Liver (tissue), 8 donors: ENCODE measurements at regions not wholly inside any gene's neighbourhood (a gene's known extent, or its start where the extent isn't known, plus 50 kb on each side); places are given as distances from the start of the nearest gene placed in this dataset.

Experiments
- DNase-seq: peaks from one replicate; pipeline ENCODE4 v3.0.0-alpha.2; 2017; ENCODE audit warnings: low spot score
- H3K27ac ChIP-seq, 2 donors: one replicate each; pipeline ENCODE4 v1.7.0; 2013; ENCODE audit warnings: inconsistent platforms in 2 of 2, low read length in 2 of 2, control low read depth in 1 of 2, low read depth in 1 of 2, mild to moderate bottlenecking in 1 of 2
- H3K27me3 ChIP-seq, 4 donors: one replicate each; pipeline versions ENCODE4 v1.6.1 to v1.7.0; 2013; ENCODE audit warnings: low read length in 3 of 4, inconsistent platforms in 1 of 4, mild to moderate bottlenecking in 1 of 4, moderate library complexity in 1 of 4; ENCODE audit not compliant: control insufficient read depth in 4 of 4, insufficient read depth in 4 of 4
- H3K36me3 ChIP-seq, 4 donors: one replicate each; pipeline versions ENCODE4 v1.6.1 to v1.7.0; 2013; ENCODE audit warnings: low read length in 3 of 4, mild to moderate bottlenecking in 3 of 4, low read depth in 1 of 4, moderate library complexity in 1 of 4; ENCODE audit not compliant: control insufficient read depth in 4 of 4, insufficient read depth in 3 of 4
- H3K4me1 ChIP-seq, 4 donors: one replicate each; pipeline versions ENCODE4 v1.6.1 to v1.7.0; 2013; ENCODE audit warnings: low read length in 3 of 4, mild to moderate bottlenecking in 3 of 4, moderate library complexity in 1 of 4; ENCODE audit not compliant: control insufficient read depth in 4 of 4, insufficient read depth in 4 of 4
- H3K4me3 ChIP-seq, 3 donors: one replicate each; pipeline versions ENCODE4 v1.6.1 to v1.7.0; 2013; ENCODE audit warnings: low read length in 3 of 3, control low read depth in 1 of 3, low read depth in 1 of 3, mild to moderate bottlenecking in 1 of 3
- H3K9ac ChIP-seq, 2 donors: one replicate each; pipeline ENCODE4 v1.7.0; 2013; ENCODE audit warnings: low read length in 2 of 2, mild to moderate bottlenecking in 2 of 2, moderate library complexity in 2 of 2, control low read depth in 1 of 2, low read depth in 1 of 2
- H3K9me3 ChIP-seq, 4 donors: one replicate each; pipeline versions ENCODE4 v1.6.1 to v1.7.0; 2013; ENCODE audit warnings: low read length in 3 of 4; ENCODE audit not compliant: control insufficient read depth in 4 of 4
- EGR1 ChIP-seq, 2 donors: IDR thresholded peaks; 2 replicates each; pipeline ENCODE4 v1.6.1; 2016 to 2018; ENCODE audit warnings: antibody characterized with exemption in 2 of 2, low read depth in 2 of 2
- FOXA1 ChIP-seq: IDR thresholded peaks from 2 replicates; pipeline ENCODE4 v1.6.1; 2016; ENCODE audit warnings: antibody characterized with exemption
- FOXA2 ChIP-seq: IDR thresholded peaks from 2 replicates; pipeline ENCODE4 v1.6.1; 2016; ENCODE audit warnings: antibody characterized with exemption
- GABPA ChIP-seq, 2 donors: IDR thresholded peaks in 1 of 2; conservative IDR thresholded peaks in 1 of 2; 2 replicates each; pipeline ENCODE4 v1.6.1; 2016; ENCODE audit warnings: antibody characterized with exemption in 2 of 2, mild to moderate bottlenecking in 1 of 2, moderate library complexity in 1 of 2
- HNF4A ChIP-seq, 2 donors: conservative IDR thresholded peaks; 2 replicates each; pipeline ENCODE4 v1.6.1; 2016; ENCODE audit warnings: antibody characterized with exemption in 2 of 2, mild to moderate bottlenecking in 2 of 2
- HNF4G ChIP-seq: IDR thresholded peaks from 2 replicates; pipeline ENCODE4 v1.6.1; 2016; ENCODE audit warnings: antibody characterized with exemption
- JUND ChIP-seq, 2 donors: IDR thresholded peaks; 2 replicates each; pipeline ENCODE4 v1.6.1; 2016; ENCODE audit warnings: antibody characterized with exemption in 2 of 2
- NR2F2 ChIP-seq: IDR thresholded peaks from 2 replicates; pipeline ENCODE4 v1.6.1; 2016; ENCODE audit warnings: antibody characterized with exemption
- RAD21 ChIP-seq, 2 donors: IDR thresholded peaks; 2 replicates each; pipeline ENCODE4 v1.6.1; 2016; ENCODE audit warnings: antibody characterized with exemption in 2 of 2, mild to moderate bottlenecking in 2 of 2
- REST ChIP-seq: IDR thresholded peaks from 2 replicates; pipeline ENCODE4 v1.6.1; 2016; ENCODE audit warnings: antibody characterized with exemption, mild to moderate bottlenecking
- RXRA ChIP-seq, 2 donors: IDR thresholded peaks; 2 replicates each; pipeline ENCODE4 v1.6.1; 2017 to 2018; ENCODE audit warnings: antibody characterized with exemption in 2 of 2, mild to moderate bottlenecking in 1 of 2
- SP1 ChIP-seq: IDR thresholded peaks from 2 replicates; pipeline ENCODE4 v1.6.1; 2018; ENCODE audit warnings: antibody characterized with exemption, mild to moderate bottlenecking
- TAF1 ChIP-seq: conservative IDR thresholded peaks from 2 replicates; pipeline ENCODE4 v1.6.1; 2016; ENCODE audit warnings: antibody characterized with exemption, mild to moderate bottlenecking
- YY1 ChIP-seq: IDR thresholded peaks from 2 replicates; pipeline ENCODE4 v1.6.1; 2016; ENCODE audit warnings: antibody characterized with exemption, mild to moderate bottlenecking
- ZBTB33 ChIP-seq: IDR thresholded peaks from 2 replicates; pipeline ENCODE4 v1.6.1; 2016; ENCODE audit warnings: antibody characterized with exemption
- WGBS: extraction: QIAGEN DNeasy Blood & Tissue Kit; methylation state at CpG from one replicate; pipeline ENCODE4 v1.1.7; 2013; 5-methylcytosine and 5-hydroxymethylcytosine counted together
- TF ChIP-seq, protein P1 (sequence below): IDR thresholded peaks from 2 replicates; pipeline ENCODE4 v1.6.1; 2016; ENCODE audit warnings: antibody characterized with exemption
- TF ChIP-seq, protein P2 (sequence below): fragments of 150-350 bp; IDR thresholded peaks from 2 replicates; pipeline ENCODE4 v1.5.1; 2017; ENCODE audit warnings: improper control_type of control experiment, low read depth, low read length; ENCODE audit not compliant: missing input control
- TF ChIP-seq, protein P3 (sequence below): IDR thresholded peaks from 2 replicates; pipeline ENCODE4 v1.6.1; 2016; ENCODE audit warnings: antibody characterized with exemption
- donor health status: healthy.
- donor health status: healthy.
- donor health status: healthy.
- donor health status: healthy.
- donor health status: healthy.

- TF ChIP-seq ZBTB33 = no peak
- TF ChIP-seq GABPA (IDR thresholded peaks at IDR 0.05 in 1 of 2, conservative IDR thresholded peaks at IDR 0.05 in 1 of 2) = no peak
- no peak for TF ChIP-seq HNF4A (conservative IDR thresholded peaks at IDR 0.05)
- TF ChIP-seq HNF4G = no peak
Observed at GRCh38 chr13:109372666-109373065, 413.7 kb downstream of the IRS2 start (continued).

DNA sequence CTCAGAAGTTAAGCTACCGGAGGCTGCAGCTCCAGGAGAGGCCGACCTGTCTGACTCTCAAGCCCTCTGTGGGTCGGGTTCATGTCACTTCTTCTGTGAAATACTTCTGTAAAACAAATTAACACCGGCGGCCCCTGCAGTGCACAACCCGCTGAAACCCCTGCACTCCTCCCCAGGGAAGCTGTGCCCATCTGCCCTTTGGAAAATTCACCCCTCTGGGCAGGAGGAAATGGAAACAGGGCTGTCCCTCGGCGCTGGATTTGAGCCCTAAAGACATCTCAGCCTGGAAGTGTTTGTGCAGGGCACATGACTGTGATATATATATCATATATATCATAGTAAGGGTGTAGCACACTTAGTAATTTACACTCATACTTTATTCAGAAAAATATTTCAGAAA is 415.3 kb downstream of the IRS2 start:
- H3K27me3 ChIP-seq = no peaks in the 10 kb centered on the region
- no peak overlapping the region for H3K4me3 ChIP-seq
- no peaks in the 10 kb centered on the region for H3K36me3 ChIP-seq
- 80% methylated on average over 8 of the region's 8 CpGs for WGBS
- no peak for DNase-seq
- H3K9ac ChIP-seq = no peak overlapping the region
- no peak for TF ChIP-seq NR2F2
- TF ChIP-seq, protein P1, sequence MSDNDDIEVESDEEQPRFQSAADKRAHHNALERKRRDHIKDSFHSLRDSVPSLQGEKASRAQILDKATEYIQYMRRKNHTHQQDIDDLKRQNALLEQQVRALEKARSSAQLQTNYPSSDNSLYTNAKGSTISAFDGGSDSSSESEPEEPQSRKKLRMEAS = no peak
- TF ChIP-seq SP1 = no peak
- TF ChIP-seq JUND (IDR thresholded peaks at IDR 0.05) = no peak
- no peak for TF ChIP-seq REST
- TF ChIP-seq RXRA (IDR thresholded peaks at IDR 0.05) = no peak
- TF ChIP-seq TAF1 = no peak
- TF ChIP-seq RAD21 (IDR thresholded peaks at IDR 0.05) = no peak
- no peak for TF ChIP-seq GABPA (IDR thresholded peaks at IDR 0.05 in 1 of 2, conservative IDR thresholded peaks at IDR 0.05 in 1 of 2)
- no peak for TF ChIP-seq FOXA2
- no peak for TF ChIP-seq EGR1 (IDR thresholded peaks at IDR 0.05; ENCODE audit: low read depth in 2 of 2)
- TF ChIP-seq HNF4A (conservative IDR thresholded peaks at IDR 0.05) = no peak
- no peak for TF ChIP-seq FOXA1
- TF ChIP-seq, protein P2, sequence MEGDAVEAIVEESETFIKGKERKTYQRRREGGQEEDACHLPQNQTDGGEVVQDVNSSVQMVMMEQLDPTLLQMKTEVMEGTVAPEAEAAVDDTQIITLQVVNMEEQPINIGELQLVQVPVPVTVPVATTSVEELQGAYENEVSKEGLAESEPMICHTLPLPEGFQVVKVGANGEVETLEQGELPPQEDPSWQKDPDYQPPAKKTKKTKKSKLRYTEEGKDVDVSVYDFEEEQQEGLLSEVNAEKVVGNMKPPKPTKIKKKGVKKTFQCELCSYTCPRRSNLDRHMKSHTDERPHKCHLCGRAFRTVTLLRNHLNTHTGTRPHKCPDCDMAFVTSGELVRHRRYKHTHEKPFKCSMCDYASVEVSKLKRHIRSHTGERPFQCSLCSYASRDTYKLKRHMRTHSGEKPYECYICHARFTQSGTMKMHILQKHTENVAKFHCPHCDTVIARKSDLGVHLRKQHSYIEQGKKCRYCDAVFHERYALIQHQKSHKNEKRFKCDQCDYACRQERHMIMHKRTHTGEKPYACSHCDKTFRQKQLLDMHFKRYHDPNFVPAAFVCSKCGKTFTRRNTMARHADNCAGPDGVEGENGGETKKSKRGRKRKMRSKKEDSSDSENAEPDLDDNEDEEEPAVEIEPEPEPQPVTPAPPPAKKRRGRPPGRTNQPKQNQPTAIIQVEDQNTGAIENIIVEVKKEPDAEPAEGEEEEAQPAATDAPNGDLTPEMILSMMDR = no peak
- no peak for TF ChIP-seq HNF4G
- TF ChIP-seq, protein P3, sequence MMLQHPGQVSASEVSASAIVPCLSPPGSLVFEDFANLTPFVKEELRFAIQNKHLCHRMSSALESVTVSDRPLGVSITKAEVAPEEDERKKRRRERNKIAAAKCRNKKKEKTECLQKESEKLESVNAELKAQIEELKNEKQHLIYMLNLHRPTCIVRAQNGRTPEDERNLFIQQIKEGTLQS = no peak
- no peak for TF ChIP-seq YY1
- TF ChIP-seq ZBTB33 = no peak
- no peaks in the 10 kb centered on the region for H3K4me1 ChIP-seq
- H3K27ac ChIP-seq = no peak overlapping the region
- H3K9me3 ChIP-seq = no peaks in the 10 kb centered on the region
